Left forelimb (tissue), 1 donor: ENCODE measurements at regions not wholly inside any gene's neighbourhood (a gene's known extent, or its start where the extent isn't known, plus 50 kb on each side); places are given as distances from the start of the nearest gene placed in this dataset.
"Not testable (repeated sequence)": the region's sequence is repeated elsewhere in the genome, so short reads cannot be mapped to it uniquely, and the experiment has no call there.

Experiments
- DNase-seq: peaks from one replicate; pipeline ENCODE4 v3.0.0-alpha.2; 2018; ENCODE audit warnings: low spot score

GRCh38 chr21:35204125-35204524 lies 155.0 kb upstream of the RUNX1 start:
- DNase-seq: no peak

- DNase-seq: no peak
These were observed 154.2 kb upstream of the RUNX1 start for GRCh38 chr21:35203093-35203977.

- DNase-seq: no peak
These were observed 153.3 kb upstream of the RUNX1 start for GRCh38 chr21:35202431-35202830.

GRCh38 chr21:35201799-35202198 lies 152.7 kb upstream of the RUNX1 start:
- DNase-seq: no peak

- DNase-seq: no peak
These were observed 152.2 kb upstream of the RUNX1 start for GRCh38 chr21:35201288-35201687.

GRCh38 chr21:35199733-35200015 lies 150.6 kb upstream of the RUNX1 start:
- no peak for DNase-seq

GRCh38 chr21:35198982-35199732 lies 150.1 kb upstream of the RUNX1 start:
- DNase-seq: no peak

- no peak for DNase-seq
These were observed 149.5 kb upstream of the RUNX1 start for GRCh38 chr21:35198565-35198964.

- no peak for DNase-seq
These were observed 148.9 kb upstream of the RUNX1 start for GRCh38 chr21:35197992-35198431.

- no peak for DNase-seq
These were observed 148.1 kb upstream of the RUNX1 start for GRCh38 chr21:35197191-35197590.

- no peak for DNase-seq
These were observed 147.0 kb upstream of the RUNX1 start for GRCh38 chr21:35196128-35196527.

GRCh38 chr21:35195232-35195631 lies 146.1 kb upstream of the RUNX1 start:
- DNase-seq: no peak

GRCh38 chr21:35191754-35192153 lies 142.7 kb upstream of the RUNX1 start:
- no peak for DNase-seq

GRCh38 chr21:35191128-35191527 lies 142.0 kb upstream of the RUNX1 start:
- DNase-seq: no peak

- DNase-seq: no peak
These were observed 141.1 kb upstream of the RUNX1 start for GRCh38 chr21:35190201-35190701.

GRCh38 chr21:35189077-35189863 lies 140.2 kb upstream of the RUNX1 start:
- DNase-seq: no peak

- DNase-seq: not testable (repeated sequence)
These were observed 134.3 kb upstream of the RUNX1 start for GRCh38 chr21:35183389-35183788.

- DNase-seq: no peak
These were observed 131.0 kb upstream of the RUNX1 start for GRCh38 chr21:35179990-35180540.

- DNase-seq: no peak
These were observed 129.7 kb upstream of the RUNX1 start for GRCh38 chr21:35178827-35179226.

- DNase-seq: no peak
These were observed 129.0 kb upstream of the RUNX1 start for GRCh38 chr21:35178098-35178497.

- DNase-seq: no peak
These were observed 123.1 kb upstream of the RUNX1 start for GRCh38 chr21:35172231-35172630.

GRCh38 chr21:35171385-35171784 lies 122.3 kb upstream of the RUNX1 start:
- no peak for DNase-seq
